Endothelial cell of umbilical vein (primary cell): ENCODE measurements at regions not wholly inside any gene's neighbourhood (a gene's known extent, or its start where the extent isn't known, plus 50 kb on each side); places are given as distances from the start of the nearest gene placed in this dataset.

Source experiments
- BruUV-seq: library from RNA; stranded (reverse); fragments of 400-500 nt; replicated peaks from 2 replicates; lab custom pipeline; 2021; lab: Mats Ljungman, UMichigan
- CTCF ChIA-PET: fragments of 300-600, 350-600 bp; sonication (Branson Sonifier 250); formaldehyde crosslinking; loops from one replicate; lab custom pipeline; 2021; ENCODE audit warnings: antibody characterized with exemption, inconsistent platforms; lab: Charles Lee
- POLR2A ChIA-PET: fragments of 300-600, 350-600 bp; sonication (Branson Sonifier 250); formaldehyde crosslinking; loops from one replicate; lab custom pipeline; 2021; ENCODE audit warnings: antibody characterized with exemption, inconsistent platforms; lab: Charles Lee
- DNase-seq: peaks from one replicate; pipeline ENCODE4 v3.0.0-alpha.2; 2011; ENCODE audit warnings: low read depth, low spot score
- FAIRE-seq: peaks from 2 replicates; lab custom pipeline; 2011; peaks lifted over from hg19 to GRCh38; lab: Jason Lieb, UNC
- H2AFZ ChIP-seq: 2 replicates; pipeline ENCODE4 v1.6.0; 2012; ENCODE audit warnings: low read depth, low read length, control low read depth, inconsistent platforms
- H3K27ac ChIP-seq: 2 replicates; pipeline ENCODE4 v1.5.1; 2011; ENCODE audit warnings: low read depth, mild to moderate bottlenecking, control low read depth, low read length, moderate library complexity; ENCODE audit not compliant: insufficient read depth
- H3K27me3 ChIP-seq, 2 experiments: 2 replicates each; pipeline versions ENCODE4 v1.6.0 to v1.6.1; 2011; ENCODE audit warnings: low read length in 2 of 2, mixed read lengths in 1 of 2; ENCODE audit not compliant: control insufficient read depth in 2 of 2, insufficient read depth in 2 of 2
- H3K36me3 ChIP-seq, 2 experiments: 2 replicates in 1 of 2; 3 replicates in 1 of 2; pipeline ENCODE4 v1.5.1; 2011; ENCODE audit warnings: low read length in 2 of 2, mild to moderate bottlenecking in 1 of 2, moderate library complexity in 1 of 2; ENCODE audit not compliant: control insufficient read depth in 2 of 2, insufficient read depth in 2 of 2; ENCODE audit errors: extremely low read depth in 1 of 2
- H3K4me1 ChIP-seq: 3 replicates; pipeline ENCODE4 v1.5.1; 2011; ENCODE audit warnings: mild to moderate bottlenecking, low read length; ENCODE audit not compliant: control insufficient read depth, insufficient read depth; ENCODE audit errors: extremely low read depth
- H3K4me2 ChIP-seq: 2 replicates; pipeline ENCODE4 v1.6.1; 2011; ENCODE audit warnings: low read length, control low read depth, mixed read lengths; ENCODE audit not compliant: insufficient read depth
- H3K4me3 ChIP-seq, 3 experiments: fragments of 200-600 bp in 1 of 3; sonication (generic), shearing (Covaris generic) in 1 of 3; replicated peaks in 1 of 3; 2 replicates each; pipeline ENCODE4 v1.5.1; 2011 to 2016; ENCODE audit warnings: control low read depth in 3 of 3, low read length in 3 of 3, mild to moderate bottlenecking in 2 of 3, inconsistent platforms in 1 of 3, low read depth in 1 of 3, moderate library complexity in 1 of 3; ENCODE audit not compliant: insufficient read depth in 1 of 3
- H3K79me2 ChIP-seq: 2 replicates; pipeline ENCODE4 v1.6.0; 2012; ENCODE audit warnings: low read length, inconsistent platforms; ENCODE audit not compliant: control insufficient read depth, insufficient read depth
- H3K9ac ChIP-seq: replicated peaks from 2 replicates; pipeline ENCODE3; 2011; ENCODE audit warnings: low read length, control low read depth; ENCODE audit not compliant: insufficient read depth; ENCODE audit errors: extremely low read depth
- H3K9me1 ChIP-seq: replicated peaks from 3 replicates; pipeline ENCODE4 v1.6.0; 2011; ENCODE audit warnings: mild to moderate bottlenecking, low read length; ENCODE audit not compliant: control insufficient read depth, insufficient read depth; ENCODE audit errors: extremely low read depth
- H3K9me3 ChIP-seq: replicated peaks from 2 replicates; pipeline ENCODE4 v1.5.1; 2012; ENCODE audit warnings: low read length, inconsistent platforms; ENCODE audit not compliant: control insufficient read depth, insufficient read depth
- H4K20me1 ChIP-seq: replicated peaks from 2 replicates; pipeline ENCODE3; 2011; ENCODE audit warnings: mild to moderate bottlenecking, low read length; ENCODE audit not compliant: control insufficient read depth, insufficient read depth; ENCODE audit errors: extremely low read depth
- EZH2 ChIP-seq: IDR thresholded peaks from 2 replicates; pipeline ENCODE4 v1.6.1; 2012; ENCODE audit warnings: borderline replicate concordance, low read depth, mild to moderate bottlenecking, moderate library complexity, low read length, inconsistent platforms; ENCODE audit not compliant: severe bottlenecking
- FOS ChIP-seq: IDR thresholded peaks from 2 replicates; pipeline ENCODE4 v1.6.1; 2011; ENCODE audit warnings: mild to moderate bottlenecking, low read length, moderate library complexity, borderline replicate concordance; ENCODE audit not compliant: insufficient read depth
- GATA2 ChIP-seq: IDR thresholded peaks from 2 replicates; pipeline ENCODE4 v1.7.0; 2011; ENCODE audit warnings: low read depth, mild to moderate bottlenecking, moderate library complexity, mixed read lengths, low read length; ENCODE audit not compliant: insufficient read length, insufficient read depth
- JUN ChIP-seq: IDR thresholded peaks from 2 replicates; pipeline ENCODE4 v1.6.1; 2011; ENCODE audit warnings: borderline replicate concordance, low read depth; ENCODE audit not compliant: insufficient read length, insufficient read depth
- MYC ChIP-seq: IDR thresholded peaks from one replicate; pipeline ENCODE4 v1.6.1; 2011; ENCODE audit warnings: mild to moderate bottlenecking, low read depth, low read length
- POLR2A ChIP-seq: IDR thresholded peaks from 2 replicates; pipeline ENCODE4 v1.6.1; 2012; ENCODE audit warnings: low read depth, mild to moderate bottlenecking, control low read depth, low read length
- POLR2AphosphoS5 ChIP-seq: IDR thresholded peaks from 2 replicates; pipeline ENCODE4 v1.6.1; 2012; ENCODE audit warnings: low read depth, mild to moderate bottlenecking, control low read depth, low read length, moderate library complexity; ENCODE audit not compliant: insufficient read depth
- dilution Hi-C: fragments of 300-500 bp; cut with MboI; formaldehyde crosslinking; loops from one replicate; pipeline ENCODE4 v1.15.0; 2019; ENCODE audit warnings: low sequenced_read_pairs; ENCODE audit not compliant: extremely low pct_ligation_motif_present
- intact Hi-C: fragments of 100-400 bp; cut with micrococcal nuclease; formaldehyde crosslinking; loops from one replicate; pipeline ENCODE4 v1.10.0; 2022
- TF ChIP-seq, protein P1 (sequence below), 2 donors: IDR thresholded peaks; 1 replicate in 1 of 2; 2 replicates in 1 of 2; pipeline ENCODE4 v1.5.1; 2011; ENCODE audit warnings: low read length in 2 of 2, mild to moderate bottlenecking in 2 of 2, moderate library complexity in 2 of 2, control low read depth in 1 of 2, inconsistent platforms in 1 of 2, low read depth in 1 of 2; ENCODE audit not compliant: insufficient read depth in 1 of 2; ENCODE audit errors: extremely low read depth in 1 of 2
- TF ChIP-seq, protein P2 (sequence below): IDR thresholded peaks from 2 replicates; pipeline ENCODE4 v1.6.1; 2011; ENCODE audit not compliant: insufficient read depth, insufficient read length

DNA sequence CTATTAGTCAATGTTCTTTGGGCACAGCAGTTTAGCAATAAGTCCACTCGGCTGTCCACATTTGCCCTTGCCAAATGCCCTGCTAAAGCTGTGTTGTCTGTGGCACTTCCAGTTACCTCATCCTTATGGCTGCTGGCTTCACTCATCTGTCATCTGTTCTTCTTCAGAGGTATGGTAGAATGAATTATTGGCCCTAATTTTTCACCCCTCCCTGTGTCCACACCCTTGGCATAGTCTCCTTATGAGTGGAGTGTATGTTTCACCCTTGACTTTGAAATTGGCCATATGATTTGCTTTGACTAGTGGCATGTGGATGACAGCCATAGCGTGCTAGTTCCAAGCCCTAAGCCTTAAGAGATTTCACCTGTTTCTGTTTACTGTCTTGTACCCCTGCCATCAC, 72.1 kb upstream of the EPHB1 start:
- dilution Hi-C loops = no loop called here
- intact Hi-C loops = no loop called here
- no peak overlapping the region for H3K4me2 ChIP-seq
- no peak overlapping the region for H3K4me3 ChIP-seq
- CTCF ChIA-PET = no interaction called here
- TF ChIP-seq, protein P1, sequence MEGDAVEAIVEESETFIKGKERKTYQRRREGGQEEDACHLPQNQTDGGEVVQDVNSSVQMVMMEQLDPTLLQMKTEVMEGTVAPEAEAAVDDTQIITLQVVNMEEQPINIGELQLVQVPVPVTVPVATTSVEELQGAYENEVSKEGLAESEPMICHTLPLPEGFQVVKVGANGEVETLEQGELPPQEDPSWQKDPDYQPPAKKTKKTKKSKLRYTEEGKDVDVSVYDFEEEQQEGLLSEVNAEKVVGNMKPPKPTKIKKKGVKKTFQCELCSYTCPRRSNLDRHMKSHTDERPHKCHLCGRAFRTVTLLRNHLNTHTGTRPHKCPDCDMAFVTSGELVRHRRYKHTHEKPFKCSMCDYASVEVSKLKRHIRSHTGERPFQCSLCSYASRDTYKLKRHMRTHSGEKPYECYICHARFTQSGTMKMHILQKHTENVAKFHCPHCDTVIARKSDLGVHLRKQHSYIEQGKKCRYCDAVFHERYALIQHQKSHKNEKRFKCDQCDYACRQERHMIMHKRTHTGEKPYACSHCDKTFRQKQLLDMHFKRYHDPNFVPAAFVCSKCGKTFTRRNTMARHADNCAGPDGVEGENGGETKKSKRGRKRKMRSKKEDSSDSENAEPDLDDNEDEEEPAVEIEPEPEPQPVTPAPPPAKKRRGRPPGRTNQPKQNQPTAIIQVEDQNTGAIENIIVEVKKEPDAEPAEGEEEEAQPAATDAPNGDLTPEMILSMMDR (IDR thresholded peaks at IDR 0.05; ENCODE audit: extremely low read depth in 1 of 2, insufficient read depth in 1 of 2, low read depth in 1 of 2, low read length in 2 of 2) = no peak
- TF ChIP-seq POLR2AphosphoS5 = no peak
- TF ChIP-seq GATA2 = no peak
- no peak for TF ChIP-seq POLR2A
- no peak for TF ChIP-seq JUN
- TF ChIP-seq, protein P2, sequence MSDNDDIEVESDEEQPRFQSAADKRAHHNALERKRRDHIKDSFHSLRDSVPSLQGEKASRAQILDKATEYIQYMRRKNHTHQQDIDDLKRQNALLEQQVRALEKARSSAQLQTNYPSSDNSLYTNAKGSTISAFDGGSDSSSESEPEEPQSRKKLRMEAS = no peak
- no peak for TF ChIP-seq EZH2
- TF ChIP-seq FOS = no peak
- no peak for TF ChIP-seq MYC
- H3K27me3 ChIP-seq = peaks cover 0 to 10% of the 10 kb centered on the region in 2 experiments
- FAIRE-seq (no peak), DNase-seq (no peak)
- no peaks in the 10 kb centered on the region for H3K9me3 ChIP-seq
- H4K20me1 ChIP-seq = no peaks in the 10 kb centered on the region
- no TSS peak for BruUV-seq
- H3K4me1 ChIP-seq = no peaks in the 10 kb centered on the region
- no peaks in the 10 kb centered on the region for H3K79me2 ChIP-seq
- POLR2A ChIA-PET = no interaction called here
- no peak overlapping the region for H3K9ac ChIP-seq
- H2AFZ ChIP-seq = no peak overlapping the region
- no peaks in the 10 kb centered on the region for H3K9me1 ChIP-seq
- H3K27ac ChIP-seq = no peak overlapping the region
- no peaks in the 10 kb centered on the region for H3K36me3 ChIP-seq
